EH (cell line): ENCODE measurements at regions not wholly inside any gene's neighbourhood (a gene's known extent, or its start where the extent isn't known, plus 50 kb on each side); places are given as distances from the start of the nearest gene placed in this dataset.

Experiments used
- DNase-seq: peaks from one replicate; pipeline ENCODE4 v3.0.0-alpha.2; 2015; ENCODE audit warnings: low read depth

DNA sequence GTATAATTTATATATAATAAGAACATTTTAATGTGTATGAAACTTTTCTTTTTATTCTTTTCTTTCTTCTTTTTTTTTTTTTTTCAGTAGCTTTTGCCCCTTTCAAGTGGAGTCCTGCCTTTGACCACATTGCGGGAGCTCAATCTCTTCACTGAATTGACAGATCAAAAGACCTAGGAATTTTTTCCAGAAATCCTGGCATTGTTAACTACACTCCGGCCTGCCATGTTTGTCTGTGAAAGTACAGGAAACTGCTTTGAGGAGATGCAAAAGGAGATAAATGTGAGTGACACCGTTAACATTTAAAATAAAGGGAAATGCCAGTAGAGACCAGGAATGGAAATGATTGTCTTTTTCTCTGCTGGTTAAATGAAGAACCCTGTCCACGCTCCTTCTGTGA is 159.3 kb upstream of the VCX3A start:
- DNase-seq = no peak

GRCh38 chrX:6693051-6693450 is 158.1 kb upstream of the VCX3A start:
- no peak for DNase-seq

GRCh38 chrX:6685489-6685888 is 150.6 kb upstream of the VCX3A start:
- DNase-seq = no peak

DNA sequence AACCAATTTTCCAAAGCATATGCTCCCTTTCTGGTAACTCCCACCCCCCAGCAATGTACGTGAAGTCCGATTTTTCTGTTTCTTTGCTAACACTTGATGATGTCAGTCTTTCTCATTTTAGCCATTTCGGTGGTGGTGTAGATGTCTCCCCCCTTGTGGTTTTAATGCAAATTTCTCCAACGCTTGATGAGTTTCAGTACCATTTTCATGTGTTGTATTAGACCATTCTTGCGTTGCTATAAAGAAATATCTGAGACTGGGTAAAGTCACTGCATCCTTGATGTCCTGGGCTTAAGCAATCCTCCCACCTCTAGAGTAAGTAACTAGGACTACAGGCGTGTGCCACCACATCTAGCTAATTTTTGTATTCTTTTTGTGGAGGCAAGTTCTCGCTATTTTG is 148.4 kb upstream of the VCX3A start:
- no peak for DNase-seq

DNA sequence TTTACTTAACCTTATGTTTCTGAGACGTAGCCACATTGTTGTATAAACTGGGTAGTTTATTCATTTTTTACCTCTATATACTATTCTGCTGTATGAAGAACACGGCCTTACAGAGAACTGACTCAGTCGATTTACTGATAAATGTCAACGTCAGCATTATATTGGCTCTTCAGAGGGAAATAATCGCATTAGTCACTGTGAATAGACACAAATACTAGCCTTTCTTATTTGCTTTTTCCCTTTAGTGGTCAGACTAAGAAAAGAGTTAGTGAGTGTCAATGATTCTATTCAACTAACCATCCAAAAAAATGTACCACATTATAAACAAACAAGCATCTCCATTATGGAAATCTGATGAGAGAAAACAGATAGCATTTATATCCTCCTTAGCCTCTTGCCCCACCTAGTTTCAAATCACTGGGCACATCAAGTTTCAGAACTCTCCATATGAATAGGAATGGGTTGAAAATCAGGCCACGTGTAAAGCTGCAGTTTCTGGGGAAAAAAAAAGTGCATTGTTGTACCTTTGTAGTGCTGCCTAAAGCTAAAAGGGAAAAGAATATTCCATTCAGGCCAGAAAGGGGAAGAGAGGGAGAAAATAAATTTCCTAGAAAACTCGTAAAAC is 146.7 kb upstream of the VCX3A start:
- no peak for DNase-seq

DNA sequence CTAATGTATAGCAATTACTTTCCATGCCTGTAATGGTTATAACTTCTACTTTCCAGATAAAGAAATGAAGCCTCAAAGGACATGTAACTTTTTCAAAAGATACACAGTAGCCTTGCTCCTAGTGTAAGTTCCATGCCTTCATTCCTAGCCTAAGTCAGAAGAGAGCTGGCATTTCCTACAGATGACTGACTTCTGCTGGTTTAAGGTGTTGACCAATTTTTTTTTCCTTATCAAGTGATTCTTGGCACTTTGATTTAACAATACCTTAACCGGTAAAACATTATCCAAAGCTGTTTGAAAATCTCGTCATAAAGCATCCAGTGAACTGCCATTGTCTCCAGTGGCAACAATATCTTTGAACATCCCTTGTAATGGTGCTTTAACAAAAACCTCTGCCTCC is 145.1 kb upstream of the VCX3A start:
- DNase-seq = no peak

DNA sequence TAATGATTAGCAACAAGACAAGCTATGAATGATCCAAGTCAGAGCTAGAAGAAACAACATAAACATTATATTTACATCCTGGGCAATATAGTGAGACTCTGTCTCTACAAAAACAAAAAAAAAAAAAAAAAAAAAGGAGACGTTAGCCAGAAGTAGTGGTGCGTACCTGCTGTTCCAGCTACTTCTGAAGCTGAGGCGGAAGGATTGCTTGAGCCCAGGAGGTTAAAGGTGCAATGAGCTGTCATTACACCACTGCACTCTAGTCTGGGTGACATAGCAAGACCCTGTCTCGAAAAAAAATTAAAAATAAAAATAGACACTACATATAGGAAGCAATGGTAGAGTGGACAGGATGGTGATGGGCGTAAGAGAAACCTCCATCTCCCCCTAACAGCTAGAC is 144.6 kb upstream of the VCX3A start:
- DNase-seq = no peak

DNA sequence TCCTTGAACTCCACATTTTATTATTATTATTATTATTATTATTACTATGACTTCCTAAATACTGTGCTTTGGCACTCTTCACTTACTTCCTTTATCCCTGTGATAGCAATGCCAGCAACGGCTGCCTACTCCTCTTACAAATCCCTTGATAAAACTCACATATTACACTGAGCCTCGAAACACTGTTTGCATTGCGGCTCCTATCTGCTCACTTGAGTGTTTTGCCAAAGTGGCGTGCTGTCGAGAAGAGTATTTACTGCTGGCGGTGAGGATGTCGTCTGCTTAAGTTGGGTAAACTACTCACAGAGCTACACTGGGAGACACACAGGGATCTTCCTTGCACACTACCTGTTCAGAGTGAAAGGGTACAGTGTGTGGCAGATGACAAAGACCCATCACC is 143.4 kb upstream of the VCX3A start:
- no peak for DNase-seq

DNA sequence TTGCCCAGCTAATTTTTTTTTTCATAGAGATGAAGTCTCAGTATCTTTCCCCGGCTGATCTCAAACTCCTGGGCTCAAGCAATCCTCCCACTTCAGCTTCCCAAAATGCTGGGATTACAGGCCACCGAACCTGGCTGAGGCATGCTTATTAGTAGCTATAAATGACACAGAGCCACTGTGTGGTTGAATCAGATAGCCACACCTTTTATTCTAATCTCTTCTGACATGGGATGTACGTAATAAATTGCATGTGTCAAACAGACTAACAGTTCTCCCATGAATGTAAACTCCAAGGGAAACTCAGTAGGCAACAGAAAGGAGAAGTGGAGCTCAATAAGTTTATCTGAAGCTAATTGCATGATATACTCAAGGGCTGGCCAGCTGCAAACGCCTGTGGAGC is 139.8 kb upstream of the VCX3A start:
- DNase-seq = no peak

GRCh38 chrX:6667048-6667768 is 132.3 kb upstream of the VCX3A start:
- no peak for DNase-seq

DNA sequence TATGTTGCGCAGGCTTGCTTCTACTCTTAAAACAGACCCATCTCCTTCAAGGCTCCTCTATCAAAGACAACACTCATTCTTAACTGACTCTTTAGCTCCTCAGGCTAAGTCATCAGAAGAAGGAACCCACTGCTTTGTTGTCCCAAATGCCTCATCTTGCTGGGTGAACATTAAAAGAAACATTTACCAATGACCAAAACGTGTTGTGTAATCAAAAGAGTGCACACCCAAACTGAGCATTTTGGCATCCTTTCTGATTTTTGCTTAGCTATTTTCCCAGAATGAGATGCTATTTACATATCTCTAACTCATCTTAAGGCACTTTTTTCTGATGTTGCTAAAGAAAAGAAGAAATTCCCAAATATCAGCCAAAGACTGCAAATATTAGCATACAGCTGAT is 131.7 kb upstream of the VCX3A start:
- no peak for DNase-seq

DNA sequence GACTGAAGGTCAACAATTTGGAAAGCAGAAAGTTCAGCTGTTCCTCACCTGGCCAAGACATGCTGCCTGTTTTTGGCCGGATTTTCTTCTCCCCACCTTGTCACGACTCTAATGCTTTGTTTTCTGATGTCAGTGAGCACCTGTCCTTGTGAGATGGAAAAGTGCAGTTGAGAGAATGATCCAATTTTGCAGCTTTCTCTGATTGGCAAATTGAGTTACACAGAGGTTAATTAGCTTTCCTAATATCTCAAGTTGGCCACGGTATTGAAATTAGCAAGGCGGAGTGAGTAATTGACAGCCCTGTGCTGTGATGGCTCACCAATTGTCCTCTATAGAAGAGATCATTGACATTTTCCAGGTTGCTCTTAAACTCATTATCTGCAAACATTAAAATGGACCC is 126.8 kb upstream of the VCX3A start:
- no peak for DNase-seq

DNA sequence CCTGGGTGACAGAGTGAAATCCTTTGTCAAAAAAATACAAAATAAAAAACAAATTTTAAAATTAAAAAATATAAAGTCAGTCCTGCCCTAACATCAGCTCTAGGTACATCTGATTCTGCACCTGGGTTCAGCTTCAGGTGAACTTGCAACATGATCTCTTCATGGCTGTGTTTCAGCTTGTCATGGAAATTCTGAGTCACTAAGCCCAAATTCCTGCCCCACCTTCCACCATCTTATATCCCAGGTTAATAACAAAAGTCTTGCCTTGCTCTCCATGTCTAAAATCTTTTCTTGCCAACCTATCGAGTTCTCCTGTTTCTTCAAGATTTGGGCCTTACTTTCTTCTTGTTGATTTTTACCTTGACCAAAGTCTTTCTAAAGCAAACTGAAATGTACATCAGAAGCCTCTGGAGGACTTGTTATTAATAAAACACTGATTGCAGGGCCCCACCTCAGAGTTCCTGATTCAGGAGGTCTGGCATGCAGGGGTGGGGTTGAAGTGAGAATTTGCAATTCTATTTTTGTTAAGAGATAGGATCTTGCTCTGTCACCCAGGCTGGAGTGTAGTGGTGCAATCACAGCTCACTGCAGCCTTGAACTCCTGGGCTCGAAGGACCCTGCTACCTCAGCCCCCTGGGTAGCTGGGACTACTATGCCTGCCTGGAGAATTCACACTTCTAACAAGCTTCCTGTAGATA is 125.8 kb upstream of the VCX3A start:
- DNase-seq = no peak

DNA sequence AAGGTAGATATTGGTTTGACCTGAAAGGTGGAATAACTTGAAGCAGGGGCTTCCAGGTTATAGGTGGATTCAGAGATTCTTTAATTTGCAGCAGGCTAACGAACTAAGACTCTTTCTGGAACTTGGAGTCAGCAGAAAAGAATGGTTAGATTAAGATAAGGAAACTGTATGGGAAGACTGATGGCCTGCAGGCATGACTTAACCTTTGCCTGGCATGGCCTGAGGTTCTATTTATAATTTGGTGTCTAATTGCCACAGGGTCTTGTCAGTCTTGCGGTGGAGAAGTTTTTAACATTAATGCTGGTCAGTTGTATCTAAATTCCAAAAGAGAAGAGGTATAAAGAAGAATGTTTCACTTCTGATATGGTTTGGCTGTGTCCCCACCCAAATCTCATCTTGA is 110.3 kb upstream of the VCX3A start:
- no peak for DNase-seq

DNA sequence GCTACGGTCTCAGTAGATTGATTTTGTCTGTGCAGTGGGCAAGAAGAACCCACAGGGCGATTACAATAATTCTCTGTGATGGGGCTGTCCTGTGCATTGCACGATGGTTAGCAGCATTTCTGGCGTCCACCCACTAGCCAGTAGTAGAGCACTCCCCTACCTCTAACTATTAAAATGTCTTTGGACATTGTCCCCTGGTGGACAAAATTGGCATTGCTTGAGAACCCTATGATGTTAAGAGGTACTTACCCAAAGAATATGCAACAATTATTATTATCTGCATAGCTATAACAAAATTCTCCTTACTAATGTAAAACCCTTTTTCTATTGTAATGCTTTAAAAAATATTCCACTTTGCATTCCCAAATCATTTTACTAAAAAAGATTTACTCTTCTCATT is 109.5 kb upstream of the VCX3A start:
- no peak for DNase-seq

- DNase-seq = no peak
These were observed 105.8 kb upstream of the VCX3A start for GRCh38 chrX:6640727-6641126.

- DNase-seq = no peak
These were observed 79.6 kb upstream of the VCX3A start for GRCh38 chrX:6614506-6614905.

DNA sequence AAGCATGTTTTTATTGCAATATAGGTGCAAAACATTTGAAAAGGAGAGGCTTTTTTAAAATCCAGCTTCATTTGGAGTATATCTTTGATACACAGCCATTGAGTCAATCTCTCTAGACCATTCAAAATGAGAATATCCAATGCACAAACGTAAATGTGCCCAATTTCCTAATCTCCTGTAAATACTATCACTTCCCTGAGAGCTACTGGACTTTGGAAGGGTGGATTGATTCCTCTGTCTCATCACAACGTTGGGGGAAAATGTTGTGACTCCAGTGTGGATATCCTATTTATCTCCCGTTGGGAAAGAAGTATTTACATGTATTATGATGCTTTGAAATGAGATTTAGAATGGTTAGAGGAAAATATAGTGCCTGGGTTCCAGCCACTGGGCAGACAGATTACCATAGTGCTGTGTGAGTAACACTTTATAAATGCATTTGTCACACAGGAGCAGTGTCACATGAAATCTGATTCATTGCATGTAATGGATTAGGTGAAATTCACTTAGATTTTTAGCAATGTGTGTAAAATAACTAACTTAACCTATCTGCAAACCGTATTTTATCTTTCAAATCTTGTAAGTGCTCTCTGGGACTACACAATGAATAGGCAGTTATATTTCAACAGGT is 64.4 kb upstream of the VCX3A start:
- no peak for DNase-seq
